Glutamatergic neuron (in vitro differentiated cells): ENCODE measurements at regions not wholly inside any gene's neighbourhood (a gene's known extent, or its start where the extent isn't known, plus 50 kb on each side); places are given as distances from the start of the nearest gene placed in this dataset.

Source experiments
- DNase-seq: peaks from one replicate; pipeline ENCODE4 v3.0.0; 2022
- H3K27ac Mint-ChIP-seq: one replicate; pipeline ENCODE4 v1.8.0; 2020; ENCODE audit warnings: mild to moderate bottlenecking, mixed read lengths, inconsistent platforms; ENCODE audit not compliant: unreplicated experiment
- H3K27me3 Mint-ChIP-seq: one replicate; pipeline ENCODE4 v1.8.0; 2020; ENCODE audit warnings: mild to moderate bottlenecking, moderate library complexity, mixed read lengths, inconsistent platforms; ENCODE audit not compliant: unreplicated experiment
- H3K36me3 Mint-ChIP-seq: one replicate; pipeline ENCODE4 v1.8.0; 2020; ENCODE audit warnings: mild to moderate bottlenecking, mixed read lengths, inconsistent platforms; ENCODE audit not compliant: unreplicated experiment
- H3K4me1 Mint-ChIP-seq: one replicate; pipeline ENCODE4 v1.8.0; 2020; ENCODE audit warnings: mild to moderate bottlenecking, low read depth, mixed read lengths, inconsistent platforms; ENCODE audit not compliant: unreplicated experiment
- H3K4me3 Mint-ChIP-seq: one replicate; pipeline ENCODE4 v1.8.0; 2020; ENCODE audit warnings: mild to moderate bottlenecking, mixed read lengths, inconsistent platforms; ENCODE audit not compliant: unreplicated experiment
- H3K9me3 Mint-ChIP-seq: one replicate; pipeline ENCODE4 v1.8.0; 2020; ENCODE audit warnings: mild to moderate bottlenecking, moderate library complexity, mixed read lengths, inconsistent platforms; ENCODE audit not compliant: unreplicated experiment
- TF ChIP-seq, protein P1 (sequence below): fragments of 200-600 bp; sonication (generic); IDR thresholded peaks from one replicate; pipeline ENCODE4 v1.5.0; 2021; ENCODE audit not compliant: partially characterized antibody, unreplicated experiment

GRCh38 chr14:22266683-22267082, 322.3 kb downstream of the DAD1 start:
- Mint-ChIP-seq H3K27me3 (no peaks in the 10 kb centered on the region), H3K4me3 (no peak overlapping the region), H3K36me3 (no peaks in the 10 kb centered on the region), H3K4me1 (no peaks in the 10 kb centered on the region), H3K9me3 (no peaks in the 10 kb centered on the region), H3K27ac (no peak overlapping the region)
- DNase-seq: no peak
- TF ChIP-seq, protein P1, sequence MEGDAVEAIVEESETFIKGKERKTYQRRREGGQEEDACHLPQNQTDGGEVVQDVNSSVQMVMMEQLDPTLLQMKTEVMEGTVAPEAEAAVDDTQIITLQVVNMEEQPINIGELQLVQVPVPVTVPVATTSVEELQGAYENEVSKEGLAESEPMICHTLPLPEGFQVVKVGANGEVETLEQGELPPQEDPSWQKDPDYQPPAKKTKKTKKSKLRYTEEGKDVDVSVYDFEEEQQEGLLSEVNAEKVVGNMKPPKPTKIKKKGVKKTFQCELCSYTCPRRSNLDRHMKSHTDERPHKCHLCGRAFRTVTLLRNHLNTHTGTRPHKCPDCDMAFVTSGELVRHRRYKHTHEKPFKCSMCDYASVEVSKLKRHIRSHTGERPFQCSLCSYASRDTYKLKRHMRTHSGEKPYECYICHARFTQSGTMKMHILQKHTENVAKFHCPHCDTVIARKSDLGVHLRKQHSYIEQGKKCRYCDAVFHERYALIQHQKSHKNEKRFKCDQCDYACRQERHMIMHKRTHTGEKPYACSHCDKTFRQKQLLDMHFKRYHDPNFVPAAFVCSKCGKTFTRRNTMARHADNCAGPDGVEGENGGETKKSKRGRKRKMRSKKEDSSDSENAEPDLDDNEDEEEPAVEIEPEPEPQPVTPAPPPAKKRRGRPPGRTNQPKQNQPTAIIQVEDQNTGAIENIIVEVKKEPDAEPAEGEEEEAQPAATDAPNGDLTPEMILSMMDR: no peak

DNA sequence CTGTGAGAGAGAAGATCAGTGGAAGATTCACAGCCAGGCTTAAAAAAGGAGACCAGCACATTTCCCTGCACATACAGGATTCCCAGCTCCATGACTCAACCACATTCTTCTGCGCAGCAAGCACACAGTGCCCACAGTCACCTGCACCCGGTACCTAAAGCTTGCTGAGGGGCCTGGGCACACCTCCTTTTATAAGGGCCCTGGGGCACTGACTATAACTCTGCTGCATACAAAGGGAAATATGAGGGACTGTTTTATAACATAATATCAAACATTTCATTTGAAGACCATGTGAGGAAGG, 322.9 kb downstream of the DAD1 start:
- H3K27me3 Mint-ChIP-seq: no peaks in the 10 kb centered on the region
- H3K36me3 Mint-ChIP-seq: no peaks in the 10 kb centered on the region
- no peaks in the 10 kb centered on the region for H3K9me3 Mint-ChIP-seq
- no peak overlapping the region for H3K27ac Mint-ChIP-seq
- H3K4me1 Mint-ChIP-seq: no peaks in the 10 kb centered on the region
- no peak for DNase-seq
- no peak overlapping the region for H3K4me3 Mint-ChIP-seq
- TF ChIP-seq, protein P1: no peak

DNA sequence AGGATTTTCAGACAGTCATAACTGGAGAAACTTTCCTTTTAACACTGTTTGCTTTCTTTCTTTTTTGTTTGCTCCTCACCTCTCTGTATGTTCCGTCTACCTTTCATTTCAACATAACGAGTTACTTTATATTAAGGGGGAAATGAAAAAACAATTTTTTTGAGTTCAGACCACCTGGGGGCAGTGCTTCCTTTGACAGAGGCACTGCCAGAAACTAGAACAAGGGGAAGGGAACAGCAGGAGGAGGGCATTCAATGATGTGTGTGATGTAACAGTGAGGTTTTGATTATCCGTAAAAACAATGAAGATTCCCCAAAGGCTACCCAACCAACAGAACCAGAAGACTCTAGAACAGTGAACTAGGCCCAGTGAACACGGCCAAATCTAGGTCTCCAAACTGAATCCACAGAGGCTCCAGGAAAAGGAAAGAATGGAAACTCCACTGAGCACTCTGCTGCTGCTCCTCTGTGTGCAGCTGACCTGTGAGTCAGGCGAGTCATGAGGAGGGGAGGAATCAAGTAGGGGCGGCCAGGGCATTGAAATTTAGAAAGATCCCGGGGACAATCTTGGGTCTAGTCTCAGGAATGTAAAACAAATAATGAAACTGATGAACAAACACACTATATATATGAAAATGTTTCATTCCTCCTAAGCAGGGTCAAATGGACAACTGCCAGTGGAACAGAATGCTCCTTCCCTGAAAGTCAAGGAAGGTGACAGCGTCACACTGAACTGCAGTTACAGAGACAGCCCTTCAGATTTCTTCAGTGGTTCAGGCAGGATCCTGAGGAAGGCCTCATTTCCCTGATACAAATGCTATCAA, 323.5 kb downstream of the DAD1 start:
- Mint-ChIP-seq H3K9me3 (no peaks in the 10 kb centered on the region), H3K27ac (no peak overlapping the region), H3K4me3 (no peak overlapping the region), H3K27me3 (no peaks in the 10 kb centered on the region), H3K4me1 (no peaks in the 10 kb centered on the region), H3K36me3 (no peaks in the 10 kb centered on the region)
- DNase-seq: no peak
- TF ChIP-seq, protein P1: no peak

DNA sequence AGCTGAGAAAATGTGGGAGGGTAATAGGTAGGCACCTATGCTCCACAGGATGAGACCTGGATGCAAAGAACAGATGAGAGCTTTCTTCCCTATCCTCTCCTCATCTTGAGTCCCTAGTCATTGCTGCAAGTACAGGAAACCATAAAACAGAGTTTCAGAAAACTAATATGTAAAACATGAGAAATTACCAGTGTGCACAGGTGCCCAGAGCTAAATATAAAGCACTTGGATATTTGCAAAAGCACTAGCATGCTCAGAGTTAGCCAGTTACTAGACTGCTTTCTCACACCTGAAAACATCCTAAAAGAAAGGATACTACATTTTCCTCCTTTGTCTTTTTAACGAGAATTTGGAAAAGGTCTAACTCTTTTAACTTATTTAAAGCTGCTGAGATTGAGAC, 324.3 kb downstream of the DAD1 start:
- Mint-ChIP-seq H3K4me1 (no peaks in the 10 kb centered on the region), H3K27ac (no peak overlapping the region), H3K4me3 (no peak overlapping the region), H3K36me3 (no peaks in the 10 kb centered on the region), H3K9me3 (no peaks in the 10 kb centered on the region), H3K27me3 (no peaks in the 10 kb centered on the region)
- TF ChIP-seq, protein P1: no peak
- no peak for DNase-seq

DNA sequence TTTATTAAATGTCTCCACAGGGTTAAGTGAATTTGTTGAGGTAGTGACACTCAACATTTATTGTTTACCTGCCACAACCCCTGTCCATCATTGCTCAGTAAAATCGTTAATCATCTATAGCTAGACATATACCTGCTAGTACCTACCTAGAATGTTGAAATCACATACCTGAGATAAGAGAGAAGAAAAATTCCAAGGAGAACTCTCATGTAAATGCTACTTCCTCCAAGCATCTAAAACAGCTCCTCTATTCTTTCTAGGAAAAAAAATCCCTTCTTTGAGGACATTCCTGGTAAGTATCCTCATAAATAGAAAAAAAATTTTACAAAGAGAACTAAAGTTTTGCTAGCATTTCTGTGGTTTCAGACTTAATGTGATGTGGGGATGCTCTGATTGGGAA, 325.1 kb downstream of the DAD1 start:
- no peaks in the 10 kb centered on the region for H3K4me1 Mint-ChIP-seq
- no peaks in the 10 kb centered on the region for H3K36me3 Mint-ChIP-seq
- H3K27me3 Mint-ChIP-seq: no peaks in the 10 kb centered on the region
- no peak overlapping the region for H3K27ac Mint-ChIP-seq
- no peaks in the 10 kb centered on the region for H3K9me3 Mint-ChIP-seq
- no peak for DNase-seq
- no peak overlapping the region for H3K4me3 Mint-ChIP-seq
- TF ChIP-seq, protein P1: no peak
